Urinary bladder (tissue), 1 donor: ENCODE measurements at regions not wholly inside any gene's neighbourhood (a gene's known extent, or its start where the extent isn't known, plus 50 kb on each side); places are given as distances from the start of the nearest gene placed in this dataset. TPM values are rescaled to one million over a fixed set of nuclear protein-coding genes. Genes with fewer than 3 reads are reported as not detected.

ENCODE experiments used
- small RNA-seq: library from RNA; depleted of rRNA; stranded (forward); fragments of <200 nt; gene quantifications from one replicate; pipeline ENCODE3, GENCODE V24; 2014

Small RNA genes in the stretch of these regions (small RNA-seq; reads per million reads assigned to genes)
- gene RN7SL542P = not detected
